Progenitor cell of endocrine pancreas (in vitro differentiated cells): ENCODE measurements at regions not wholly inside any gene's neighbourhood (a gene's known extent, or its start where the extent isn't known, plus 50 kb on each side); places are given as distances from the start of the nearest gene placed in this dataset.
"Not testable (repeated sequence)": the region's sequence is repeated elsewhere in the genome, so short reads cannot be mapped to it uniquely, and the experiment has no call there.

Source experiments
- DNase-seq: peaks from one replicate; pipeline ENCODE4 v3.0.0; 2021; ENCODE audit warnings: low spot score; ENCODE audit not compliant: unreplicated experiment
- H3K27ac Mint-ChIP-seq: 2 replicates; pipeline ENCODE4 v1.8.0; 2021; ENCODE audit warnings: mild to moderate bottlenecking, moderate library complexity, mixed read lengths
- H3K27me3 Mint-ChIP-seq: 2 replicates; pipeline ENCODE4 v1.8.0; 2021; ENCODE audit warnings: mixed read lengths
- H3K36me3 Mint-ChIP-seq: 2 replicates; pipeline ENCODE4 v1.8.0; 2022; ENCODE audit warnings: mixed read lengths; ENCODE audit not compliant: insufficient read depth
- H3K4me1 Mint-ChIP-seq: 2 replicates; pipeline ENCODE4 v1.8.0; 2021; ENCODE audit warnings: low read depth, mixed read lengths
- H3K4me3 Mint-ChIP-seq: 2 replicates; pipeline ENCODE4 v1.8.0; 2021; ENCODE audit warnings: low read depth, mild to moderate bottlenecking, moderate library complexity, mixed read lengths
- H3K9me3 Mint-ChIP-seq: 2 replicates; pipeline ENCODE4 v1.8.0; 2021; ENCODE audit warnings: low read depth, mixed read lengths
- CTCF ChIP-seq: fragments of 200-600 bp; sonication (generic); IDR thresholded peaks from one replicate; pipeline ENCODE4 v1.5.0; 2021; ENCODE audit warnings: antibody characterized with exemption, mild to moderate bottlenecking; ENCODE audit not compliant: unreplicated experiment

- H3K9me3 Mint-ChIP-seq: peaks cover 3% of the 10 kb centered on the region
- H3K36me3 Mint-ChIP-seq: no peaks in the 10 kb centered on the region
- no peak overlapping the region for H3K4me3 Mint-ChIP-seq
- H3K27ac Mint-ChIP-seq: no peak overlapping the region
- H3K4me1 Mint-ChIP-seq: peaks cover 20% of the 10 kb centered on the region
- no peaks in the 10 kb centered on the region for H3K27me3 Mint-ChIP-seq
- no peak for DNase-seq
- no peak for TF ChIP-seq CTCF
These were observed 53.9 kb upstream of the MCUR1 start for GRCh38 chr6:13868236-13868635.

GRCh38 chr6:13866301-13866700 lies 51.9 kb upstream of the MCUR1 start:
- H3K9me3 Mint-ChIP-seq: peaks cover 7% of the 10 kb centered on the region
- H3K27ac Mint-ChIP-seq: no peak overlapping the region
- no peak for TF ChIP-seq CTCF
- no peak overlapping the region for H3K4me3 Mint-ChIP-seq
- no peak for DNase-seq
- no peaks in the 10 kb centered on the region for H3K27me3 Mint-ChIP-seq
- no peaks in the 10 kb centered on the region for H3K36me3 Mint-ChIP-seq
- peaks cover 16% of the 10 kb centered on the region for H3K4me1 Mint-ChIP-seq

- Mint-ChIP-seq H3K36me3 (no peaks in the 10 kb centered on the region), H3K4me3 (no peak overlapping the region), H3K27ac (no peak overlapping the region), H3K4me1 (peaks cover 15% of the 10 kb centered on the region), H3K9me3 (peaks cover 4% of the 10 kb centered on the region), H3K27me3 (no peaks in the 10 kb centered on the region)
- DNase-seq: no peak
- no peak for TF ChIP-seq CTCF
These were observed 50.8 kb upstream of the MCUR1 start for GRCh38 chr6:13865141-13865540.

- not testable (repeated sequence) for H3K36me3 Mint-ChIP-seq, H3K9me3 Mint-ChIP-seq, H3K4me3 Mint-ChIP-seq, DNase-seq, H3K27ac Mint-ChIP-seq, H3K27me3 Mint-ChIP-seq
- peaks cover 15% of the 10 kb centered on the region for H3K4me1 Mint-ChIP-seq
These were observed 50.3 kb upstream of the MCUR1 start for GRCh38 chr6:13864669-13865068.
